Mesendoderm (in vitro differentiated cells): ENCODE measurements at regions not wholly inside any gene's neighbourhood (a gene's known extent, or its start where the extent isn't known, plus 50 kb on each side); places are given as distances from the start of the nearest gene placed in this dataset.

Experiments used
- DNase-seq: peaks from one replicate; pipeline ENCODE4 v3.0.0; 2013
- H2AK5ac ChIP-seq: 2 replicates; pipeline ENCODE4 v1.6.1; 2013; ENCODE audit warnings: low read length, inconsistent platforms
- H2BK120ac ChIP-seq: 2 replicates; pipeline ENCODE4 v1.6.1; 2013; ENCODE audit warnings: low read depth, mild to moderate bottlenecking, low read length, moderate library complexity, mixed read lengths
- H2BK15ac ChIP-seq: replicated peaks from 2 replicates; pipeline ENCODE4 v1.6.1; 2013; ENCODE audit warnings: low read depth, mild to moderate bottlenecking, moderate library complexity
- H2BK5ac ChIP-seq: 2 replicates; pipeline ENCODE4 v1.6.1; 2013; ENCODE audit warnings: low read length, inconsistent platforms
- H3K18ac ChIP-seq: 2 replicates; pipeline ENCODE4 v1.6.1; 2013; ENCODE audit warnings: mild to moderate bottlenecking, low read length, mixed read lengths
- H3K23ac ChIP-seq: one replicate; pipeline ENCODE4 v1.6.1; 2013; ENCODE audit warnings: low read length
- H3K27ac ChIP-seq: 2 replicates; pipeline ENCODE4 v1.5.1; 2013; ENCODE audit warnings: low read depth, mild to moderate bottlenecking, inconsistent platforms, low read length, moderate library complexity
- H3K27me3 ChIP-seq: 2 replicates; pipeline ENCODE4 v1.6.1; 2013; ENCODE audit warnings: low read length, control low read depth, mild to moderate bottlenecking, inconsistent platforms; ENCODE audit not compliant: insufficient read depth, poor library complexity
- H3K36me3 ChIP-seq: 2 replicates; pipeline ENCODE4 v1.6.1; 2013; ENCODE audit warnings: low read length, inconsistent platforms; ENCODE audit not compliant: control insufficient read depth, insufficient read depth
- H3K4ac ChIP-seq: one replicate; pipeline ENCODE4 v1.6.1; 2013; ENCODE audit warnings: low read depth, mild to moderate bottlenecking, low read length, moderate library complexity
- H3K4me1 ChIP-seq: 2 replicates; pipeline ENCODE4 v1.6.1; 2013; ENCODE audit warnings: low read depth, low read length, inconsistent platforms; ENCODE audit not compliant: control insufficient read depth
- H3K4me2 ChIP-seq: 2 replicates; pipeline ENCODE4 v1.6.1; 2013; ENCODE audit warnings: low read length
- H3K4me3 ChIP-seq: 2 replicates; pipeline ENCODE4 v1.5.1; 2013; ENCODE audit warnings: mild to moderate bottlenecking, low read length
- H3K56ac ChIP-seq: one replicate; pipeline ENCODE4 v1.6.1; 2013; ENCODE audit warnings: low read length
- H3K79me1 ChIP-seq: 2 replicates; pipeline ENCODE4 v1.6.1; 2013; ENCODE audit warnings: low read length, inconsistent platforms
- H3K79me2 ChIP-seq: 2 replicates; pipeline ENCODE4 v1.6.1; 2013; ENCODE audit warnings: mild to moderate bottlenecking, low read length; ENCODE audit not compliant: control insufficient read depth, insufficient read depth
- H3K9ac ChIP-seq: 2 replicates; pipeline ENCODE4 v1.6.1; 2013; ENCODE audit warnings: low read length, inconsistent platforms
- H4K5ac ChIP-seq: one replicate; pipeline ENCODE4 v1.6.1; 2013; ENCODE audit warnings: low read length
- H4K8ac ChIP-seq: one replicate; pipeline ENCODE4 v1.6.1; 2013; ENCODE audit warnings: low read depth, mild to moderate bottlenecking, control low read depth, low read length, moderate library complexity
- WGBS: extraction: QIAGEN DNeasy Blood & Tissue Kit; methylation state at CpG from one replicate; pipeline ENCODE4 v1.1.7; 2013; ENCODE audit warnings: low lambda C conversion rate, missing lambda C conversion rate; ENCODE audit not compliant: insufficient coverage; ENCODE audit errors: extremely low coverage; 5-methylcytosine and 5-hydroxymethylcytosine counted together

GRCh38 chrX:93598076-93598475 is 75.3 kb downstream of the NAP1L3 start:
- Histone ChIP-seq H3K79me1 (no peaks in the 10 kb centered on the region), H3K4me3 (no peak overlapping the region), H4K5ac (no peak overlapping the region), H2BK15ac (no peak overlapping the region), H2BK5ac (no peak overlapping the region), H3K27me3 (no peaks in the 10 kb centered on the region), H3K4ac (no peak overlapping the region), H2BK120ac (no peak overlapping the region), H3K79me2 (no peaks in the 10 kb centered on the region), H3K9ac (no peak overlapping the region), H3K4me1 (no peaks in the 10 kb centered on the region), H3K18ac (no peak overlapping the region), H2AK5ac (no peak overlapping the region), H3K23ac (no peak overlapping the region), H3K4me2 (no peak overlapping the region), H3K27ac (no peak overlapping the region), H3K56ac (no peak overlapping the region), H3K36me3 (no peaks in the 10 kb centered on the region), H4K8ac (no peak overlapping the region)
- no peak for DNase-seq
- no CpG with 5 or more reads among the region's 1 CpG for WGBS

- no peaks in the 10 kb centered on the region for H3K4me1 ChIP-seq
- H3K27ac ChIP-seq = no peak overlapping the region
These were observed 78.6 kb downstream of the NAP1L3 start for GRCh38 chrX:93594780-93595179.

DNA sequence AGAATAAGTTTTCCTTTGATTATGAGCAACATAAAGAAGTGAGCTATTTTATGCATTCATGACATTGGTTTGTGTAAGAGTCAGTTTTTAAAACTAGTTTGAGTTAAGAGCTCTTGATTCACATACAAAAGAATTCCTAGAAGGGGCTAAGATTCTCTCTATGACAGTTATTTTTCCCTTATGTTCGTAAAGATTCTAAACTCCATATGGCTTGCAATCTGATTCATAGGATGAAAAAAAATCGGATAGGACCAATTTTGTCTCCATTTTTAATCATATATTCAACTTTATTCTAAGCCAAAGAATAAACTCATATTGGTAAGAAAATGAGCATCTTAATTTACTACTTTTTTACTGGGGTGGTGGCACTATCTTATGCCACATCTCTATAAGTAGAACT is 79.4 kb downstream of the NAP1L3 start:
- H3K4me2 ChIP-seq = no peak overlapping the region
- H2AK5ac ChIP-seq = no peak overlapping the region
- H2BK120ac ChIP-seq = no peak overlapping the region
- H3K18ac ChIP-seq = no peak overlapping the region
- H3K4me3 ChIP-seq = no peak overlapping the region
- H3K27ac ChIP-seq = no peak overlapping the region
- no peaks in the 10 kb centered on the region for H3K36me3 ChIP-seq
- no peak overlapping the region for H2BK15ac ChIP-seq
- H3K4ac ChIP-seq = no peak overlapping the region
- H3K79me1 ChIP-seq = no peaks in the 10 kb centered on the region
- WGBS = no CpG with 5 or more reads among the region's 2 CpGs
- H3K4me1 ChIP-seq = no peaks in the 10 kb centered on the region
- no peak overlapping the region for H3K9ac ChIP-seq
- no peaks in the 10 kb centered on the region for H3K79me2 ChIP-seq
- no peaks in the 10 kb centered on the region for H3K27me3 ChIP-seq
- no peak for DNase-seq
- H4K5ac ChIP-seq = no peak overlapping the region
- no peak overlapping the region for H3K56ac ChIP-seq
- no peak overlapping the region for H3K23ac ChIP-seq
- no peak overlapping the region for H2BK5ac ChIP-seq
- H4K8ac ChIP-seq = no peak overlapping the region

More at GRCh38 chrX:93594780-93595179, 78.6 kb downstream of the NAP1L3 start:
- H3K4me3 ChIP-seq = no peak overlapping the region
- H3K18ac ChIP-seq = no peak overlapping the region
- no peak overlapping the region for H4K8ac ChIP-seq
- no peak overlapping the region for H3K9ac ChIP-seq
- H2BK120ac ChIP-seq = no peak overlapping the region
- WGBS = no CpG with 5 or more reads among the region's 2 CpGs
- no peak overlapping the region for H2BK5ac ChIP-seq
- no peaks in the 10 kb centered on the region for H3K27me3 ChIP-seq
- H3K4ac ChIP-seq = no peak overlapping the region
- no peak overlapping the region for H3K56ac ChIP-seq
- no peaks in the 10 kb centered on the region for H3K79me2 ChIP-seq
- no peak overlapping the region for H2BK15ac ChIP-seq
- H3K36me3 ChIP-seq = no peaks in the 10 kb centered on the region
- no peaks in the 10 kb centered on the region for H3K79me1 ChIP-seq
- no peak overlapping the region for H3K23ac ChIP-seq
- H2AK5ac ChIP-seq = no peak overlapping the region
- no peak for DNase-seq
- H3K4me2 ChIP-seq = no peak overlapping the region
- H4K5ac ChIP-seq = no peak overlapping the region

DNA sequence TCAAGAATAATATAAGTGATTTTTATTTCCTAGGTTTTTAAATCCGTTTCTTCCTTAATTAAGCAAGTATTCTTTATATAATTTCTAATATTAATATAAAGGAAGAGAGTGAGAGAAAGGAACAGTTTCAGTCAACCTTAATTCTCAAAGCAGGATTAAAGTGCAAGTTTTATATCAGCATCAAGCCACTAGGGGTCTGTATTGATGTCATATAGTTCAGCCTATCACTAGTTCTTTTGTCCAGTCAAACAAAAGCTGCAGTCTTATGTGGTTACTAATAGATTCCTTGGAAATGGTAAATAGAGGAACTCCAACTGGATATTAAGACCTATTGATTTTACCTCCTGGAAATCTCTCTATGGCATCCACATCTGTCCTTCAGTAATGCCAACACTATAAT is 82.0 kb downstream of the NAP1L3 start:
- Histone ChIP-seq H3K4me3 (no peak overlapping the region), H4K8ac (no peak overlapping the region), H2BK15ac (no peak overlapping the region), H3K23ac (no peak overlapping the region), H3K18ac (no peak overlapping the region), H3K36me3 (no peaks in the 10 kb centered on the region), H3K4me2 (no peak overlapping the region), H2BK120ac (no peak overlapping the region), H3K56ac (no peak overlapping the region), H3K27me3 (no peaks in the 10 kb centered on the region), H2BK5ac (no peak overlapping the region), H3K4ac (no peak overlapping the region), H3K9ac (no peak overlapping the region), H4K5ac (no peak overlapping the region), H3K27ac (no peak overlapping the region), H3K4me1 (no peaks in the 10 kb centered on the region), H3K79me2 (no peaks in the 10 kb centered on the region), H3K79me1 (no peaks in the 10 kb centered on the region), H2AK5ac (no peak overlapping the region)
- WGBS = no CpG with 5 or more reads among the region's 1 CpG
- no peak for DNase-seq

GRCh38 chrX:93585661-93586060 is 87.7 kb downstream of the NAP1L3 start:
- H3K4ac ChIP-seq = no peak overlapping the region
- H4K5ac ChIP-seq = no peak overlapping the region
- H3K18ac ChIP-seq = no peak overlapping the region
- H3K9ac ChIP-seq = no peak overlapping the region
- no peak overlapping the region for H3K4me3 ChIP-seq
- no peak overlapping the region for H2AK5ac ChIP-seq
- no peaks in the 10 kb centered on the region for H3K79me2 ChIP-seq
- H3K56ac ChIP-seq = no peak overlapping the region
- no peaks in the 10 kb centered on the region for H3K79me1 ChIP-seq
- no peaks in the 10 kb centered on the region for H3K36me3 ChIP-seq
- no peak overlapping the region for H4K8ac ChIP-seq
- no peak for DNase-seq
- no peak overlapping the region for H3K4me2 ChIP-seq
- no peaks in the 10 kb centered on the region for H3K4me1 ChIP-seq
- no peak overlapping the region for H2BK120ac ChIP-seq
- no peaks in the 10 kb centered on the region for H3K27me3 ChIP-seq
- no peak overlapping the region for H2BK5ac ChIP-seq
- H3K27ac ChIP-seq = no peak overlapping the region
- no peak overlapping the region for H2BK15ac ChIP-seq
- no peak overlapping the region for H3K23ac ChIP-seq

DNA sequence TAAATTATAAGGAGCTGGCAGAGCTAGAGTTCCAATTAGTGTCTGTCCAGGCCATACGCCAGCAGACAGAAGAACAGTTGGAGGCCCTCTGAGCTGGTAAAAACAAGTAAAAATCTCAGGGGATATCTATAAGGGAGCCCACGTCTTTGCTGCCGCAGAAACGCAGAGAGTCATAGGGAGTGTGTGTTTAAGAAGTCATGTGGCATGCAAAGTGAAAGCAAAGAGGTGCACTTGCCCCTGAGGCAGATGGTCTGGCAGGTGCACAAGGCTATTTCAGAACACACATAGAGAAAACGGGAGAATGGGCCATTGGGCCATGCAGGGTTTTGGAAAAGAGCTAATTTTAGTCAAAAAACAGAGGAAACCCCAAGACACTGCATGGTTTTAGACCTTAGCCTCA is 92.7 kb downstream of the NAP1L3 start:
- Histone ChIP-seq H3K4ac (no peak overlapping the region), H3K36me3 (no peaks in the 10 kb centered on the region), H2BK15ac (no peak overlapping the region), H4K5ac (no peak overlapping the region), H3K4me3 (no peak overlapping the region), H3K27ac (no peak overlapping the region), H3K4me2 (no peak overlapping the region), H3K23ac (no peak overlapping the region), H3K27me3 (no peaks in the 10 kb centered on the region), H3K4me1 (no peaks in the 10 kb centered on the region), H3K56ac (no peak overlapping the region), H2BK5ac (no peak overlapping the region), H3K18ac (no peak overlapping the region), H2AK5ac (no peak overlapping the region), H2BK120ac (no peak overlapping the region), H3K79me2 (no peaks in the 10 kb centered on the region), H4K8ac (no peak overlapping the region), H3K9ac (no peak overlapping the region), H3K79me1 (no peaks in the 10 kb centered on the region)
- DNase-seq = no peak
- no CpG with 5 or more reads among the region's 5 CpGs for WGBS
